SK-N-SH (cell line): ENCODE measurements at regions not wholly inside any gene's neighbourhood (a gene's known extent, or its start where the extent isn't known, plus 50 kb on each side); places are given as distances from the start of the nearest gene placed in this dataset.

Experiments used
- MAX ChIP-seq: IDR thresholded peaks from 2 replicates; pipeline ENCODE4 v1.4.0; 2012; ENCODE audit warnings: low read depth
- MXI1 ChIP-seq: IDR thresholded peaks from 2 replicates; pipeline ENCODE4 v1.6.1; 2012; ENCODE audit warnings: mild to moderate bottlenecking, low read depth, low read length, improper control_type of control experiment
- TF ChIP-seq, protein P1 (sequence below): fragments of 200-600 bp; sonication (generic); IDR thresholded peaks from 2 replicates; pipeline ENCODE4 v1.6.1; 2017; ENCODE audit warnings: antibody characterized with exemption, mild to moderate bottlenecking, moderate library complexity
- TF ChIP-seq, protein P2 (sequence below): IDR thresholded peaks from 2 replicates; pipeline ENCODE4 v1.4.0; 2012; ENCODE audit warnings: low read depth, borderline replicate concordance

DNA sequence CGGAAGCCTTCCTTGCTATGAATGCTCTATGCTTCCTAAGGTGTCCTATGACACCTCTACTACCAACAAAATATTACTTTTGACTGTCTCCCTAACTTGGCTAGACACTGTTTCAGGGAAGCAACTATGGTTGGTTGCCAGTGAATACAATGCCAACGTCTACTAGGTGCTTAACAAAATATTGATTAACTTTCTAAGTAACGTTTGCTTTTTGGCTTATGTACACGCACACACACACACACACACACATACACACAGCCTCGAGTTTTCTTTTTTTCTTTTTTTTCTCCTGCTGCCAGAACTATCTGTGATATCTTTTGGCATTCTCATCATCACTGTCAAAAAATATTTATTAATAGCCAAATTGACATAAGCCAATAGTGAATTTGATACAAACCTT, 864.0 kb downstream of the PLA2G4A start:
- TF ChIP-seq, protein P1, sequence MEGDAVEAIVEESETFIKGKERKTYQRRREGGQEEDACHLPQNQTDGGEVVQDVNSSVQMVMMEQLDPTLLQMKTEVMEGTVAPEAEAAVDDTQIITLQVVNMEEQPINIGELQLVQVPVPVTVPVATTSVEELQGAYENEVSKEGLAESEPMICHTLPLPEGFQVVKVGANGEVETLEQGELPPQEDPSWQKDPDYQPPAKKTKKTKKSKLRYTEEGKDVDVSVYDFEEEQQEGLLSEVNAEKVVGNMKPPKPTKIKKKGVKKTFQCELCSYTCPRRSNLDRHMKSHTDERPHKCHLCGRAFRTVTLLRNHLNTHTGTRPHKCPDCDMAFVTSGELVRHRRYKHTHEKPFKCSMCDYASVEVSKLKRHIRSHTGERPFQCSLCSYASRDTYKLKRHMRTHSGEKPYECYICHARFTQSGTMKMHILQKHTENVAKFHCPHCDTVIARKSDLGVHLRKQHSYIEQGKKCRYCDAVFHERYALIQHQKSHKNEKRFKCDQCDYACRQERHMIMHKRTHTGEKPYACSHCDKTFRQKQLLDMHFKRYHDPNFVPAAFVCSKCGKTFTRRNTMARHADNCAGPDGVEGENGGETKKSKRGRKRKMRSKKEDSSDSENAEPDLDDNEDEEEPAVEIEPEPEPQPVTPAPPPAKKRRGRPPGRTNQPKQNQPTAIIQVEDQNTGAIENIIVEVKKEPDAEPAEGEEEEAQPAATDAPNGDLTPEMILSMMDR, result no peak
- TF ChIP-seq MAX (no peak), MXI1 (no peak)
- TF ChIP-seq, protein P2, sequence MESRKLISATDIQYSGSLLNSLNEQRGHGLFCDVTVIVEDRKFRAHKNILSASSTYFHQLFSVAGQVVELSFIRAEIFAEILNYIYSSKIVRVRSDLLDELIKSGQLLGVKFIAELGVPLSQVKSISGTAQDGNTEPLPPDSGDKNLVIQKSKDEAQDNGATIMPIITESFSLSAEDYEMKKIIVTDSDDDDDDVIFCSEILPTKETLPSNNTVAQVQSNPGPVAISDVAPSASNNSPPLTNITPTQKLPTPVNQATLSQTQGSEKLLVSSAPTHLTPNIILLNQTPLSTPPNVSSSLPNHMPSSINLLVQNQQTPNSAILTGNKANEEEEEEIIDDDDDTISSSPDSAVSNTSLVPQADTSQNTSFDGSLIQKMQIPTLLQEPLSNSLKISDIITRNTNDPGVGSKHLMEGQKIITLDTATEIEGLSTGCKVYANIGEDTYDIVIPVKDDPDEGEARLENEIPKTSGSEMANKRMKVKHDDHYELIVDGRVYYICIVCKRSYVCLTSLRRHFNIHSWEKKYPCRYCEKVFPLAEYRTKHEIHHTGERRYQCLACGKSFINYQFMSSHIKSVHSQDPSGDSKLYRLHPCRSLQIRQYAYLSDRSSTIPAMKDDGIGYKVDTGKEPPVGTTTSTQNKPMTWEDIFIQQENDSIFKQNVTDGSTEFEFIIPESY, result no peak
